Urothelium cell line (cell line): ENCODE measurements at regions not wholly inside any gene's neighbourhood (a gene's known extent, or its start where the extent isn't known, plus 50 kb on each side); places are given as distances from the start of the nearest gene placed in this dataset.

Experiments
- DNase-seq: peaks from one replicate; pipeline ENCODE4 v3.0.0; 2011; ENCODE audit warnings: low spot score, mixed read lengths
- FAIRE-seq: peaks from 2 replicates; lab custom pipeline; 2011; peaks lifted over from hg19 to GRCh38; lab: Jason Lieb, UNC

DNA sequence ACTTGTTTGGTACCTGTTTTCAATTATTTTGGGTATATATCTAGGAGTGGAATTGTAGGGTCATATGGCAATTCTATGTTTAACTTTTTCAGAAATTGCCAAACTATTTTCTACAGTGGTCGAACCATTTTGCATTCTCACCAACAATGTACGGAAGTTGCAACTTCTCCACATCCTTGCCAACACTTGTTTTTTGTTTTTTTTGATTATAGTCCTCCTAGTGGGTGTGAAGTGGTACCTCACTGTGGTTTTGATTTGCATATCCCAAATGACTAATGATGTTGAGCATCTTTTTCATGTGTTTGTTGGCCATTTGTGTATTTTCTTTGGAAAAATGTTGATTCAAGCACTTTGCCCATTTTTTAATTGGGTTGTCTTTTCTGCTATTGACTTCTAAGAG lies 122.1 kb downstream of the RPS24 start:
- DNase-seq (no peak), FAIRE-seq (no peak)

DNA sequence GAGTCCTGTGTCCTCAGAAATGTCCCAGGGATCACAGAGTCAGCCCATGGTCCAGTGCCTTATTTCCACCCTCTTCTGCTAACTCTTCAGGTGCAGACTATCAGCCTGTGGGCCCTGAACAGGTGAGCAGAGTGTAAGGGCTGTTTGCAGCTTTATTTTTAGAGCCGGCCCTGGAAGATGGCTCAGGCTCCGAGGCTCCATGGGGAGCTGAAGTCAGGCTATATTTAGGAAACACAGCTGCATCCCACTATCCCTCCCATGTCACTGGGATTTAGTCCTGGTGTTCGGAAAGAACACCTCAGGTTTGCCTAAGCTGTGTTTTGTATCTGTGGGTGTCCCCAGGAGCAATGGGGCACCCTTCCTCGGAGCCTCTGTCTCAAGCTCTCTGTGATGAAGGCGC lies 126.9 kb downstream of the RPS24 start:
- DNase-seq (no peak), FAIRE-seq (no peak)

GRCh38 chr10:78162853-78163252 lies 129.2 kb downstream of the RPS24 start:
- DNase-seq (no peak), FAIRE-seq (no peak)

DNA sequence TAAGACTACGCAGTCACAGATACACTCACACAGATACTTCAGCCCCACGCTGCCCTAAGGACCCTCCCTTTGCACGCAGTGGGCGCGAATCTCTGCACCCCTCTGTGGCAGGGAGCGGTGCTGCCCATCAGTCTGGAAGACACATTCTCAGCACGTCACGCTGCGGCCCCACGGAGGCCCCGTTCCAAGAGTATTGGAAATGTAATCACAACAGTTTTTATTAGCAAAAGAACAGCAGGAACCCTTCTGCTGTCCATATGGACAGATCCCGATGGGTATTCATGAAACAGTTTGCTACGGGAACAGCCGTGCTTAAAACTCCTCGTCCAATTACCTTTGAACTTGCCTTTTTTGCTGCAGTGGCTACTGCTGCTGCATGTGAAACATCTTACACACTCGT lies 131.0 kb downstream of the RPS24 start:
- DNase-seq = no peak
- no peak for FAIRE-seq

DNA sequence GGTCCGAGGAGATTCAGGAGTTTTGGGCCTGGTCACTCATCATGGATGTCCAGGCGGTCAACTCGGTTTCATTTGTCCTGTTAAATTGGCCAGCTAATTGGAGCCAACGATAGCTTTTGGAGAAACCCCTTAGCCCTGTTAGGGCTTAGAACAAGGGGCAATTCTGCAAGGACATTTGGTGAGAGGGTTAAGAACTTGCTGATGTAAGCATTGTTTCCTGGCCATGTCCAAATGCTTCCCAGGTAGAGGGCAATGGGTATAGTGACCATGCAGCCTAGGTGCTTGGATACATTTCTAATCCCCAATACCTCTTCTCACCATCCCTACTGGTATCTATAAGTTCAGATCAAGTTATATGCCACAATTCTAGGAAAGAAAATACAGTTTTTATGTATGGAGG lies 131.5 kb downstream of the RPS24 start:
- FAIRE-seq = no peak
- DNase-seq = no peak

DNA sequence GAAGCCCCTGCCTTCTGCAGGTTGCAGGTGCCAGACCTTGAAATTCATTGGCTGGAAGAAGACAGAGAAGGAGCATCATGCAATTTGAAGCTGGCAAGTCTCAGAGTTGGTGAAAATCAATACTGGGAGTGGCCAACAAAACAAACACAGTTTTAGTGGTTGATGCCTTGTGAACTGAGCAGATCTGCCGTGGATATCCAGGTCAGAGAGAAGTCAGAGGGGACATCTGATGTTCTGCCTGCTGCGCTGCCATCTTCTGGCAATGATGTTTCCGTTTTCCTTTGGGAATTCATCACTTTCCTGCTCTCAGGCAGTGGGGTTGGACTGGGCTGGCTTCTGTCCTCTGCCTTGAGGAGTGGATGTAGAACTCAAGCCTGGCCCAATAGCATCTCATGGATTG lies 132.0 kb downstream of the RPS24 start:
- FAIRE-seq (no peak), DNase-seq (no peak)

- FAIRE-seq = no peak
- no peak for DNase-seq
Measured at GRCh38 chr10:78166261-78166660, 132.6 kb downstream of the RPS24 start.

DNA sequence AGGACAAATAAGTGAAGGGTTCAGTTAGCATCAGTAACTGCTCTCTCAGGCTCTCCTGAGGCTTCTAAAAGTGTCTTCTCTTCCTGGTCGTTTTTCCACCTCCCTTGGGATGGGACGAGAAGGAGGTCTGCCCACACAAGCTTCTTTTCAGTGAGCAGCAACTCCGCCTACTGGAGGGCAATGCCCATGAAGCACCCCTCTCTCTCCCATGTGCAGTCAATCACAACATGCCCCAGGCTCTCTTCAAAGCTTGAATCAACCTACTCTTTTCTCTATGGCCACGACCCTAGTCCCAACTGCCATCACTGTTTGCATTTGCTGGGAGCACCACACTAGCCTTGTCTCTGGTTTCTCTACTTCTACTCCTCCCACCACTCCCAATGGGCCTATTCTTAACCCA lies 135.6 kb downstream of the RPS24 start:
- DNase-seq = no peak
- FAIRE-seq = no peak

DNA sequence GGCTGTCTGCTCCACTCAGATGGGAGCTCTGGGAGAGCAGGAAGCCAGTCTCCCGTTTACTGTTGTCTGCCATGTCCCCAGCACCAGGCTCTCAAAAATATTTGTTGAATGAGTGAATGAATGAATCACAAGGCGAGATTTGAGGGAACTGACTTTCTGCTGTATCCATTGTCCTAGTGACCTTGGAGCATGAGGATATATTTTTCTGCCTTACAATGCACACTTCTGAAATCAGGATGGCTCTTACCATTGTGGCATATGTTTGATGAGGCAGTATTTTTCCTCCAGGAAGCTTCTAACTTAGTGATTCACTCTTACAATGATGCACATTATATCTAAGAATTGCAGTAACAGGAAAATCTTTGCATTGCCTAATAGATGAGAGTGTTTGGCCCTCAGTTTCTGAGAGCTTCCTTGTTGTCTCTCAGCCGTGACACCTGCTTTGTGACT lies 136.4 kb downstream of the RPS24 start:
- no peak for DNase-seq
- FAIRE-seq = no peak

- FAIRE-seq (no peak), DNase-seq (no peak)
Measured at GRCh38 chr10:78171633-78172400, 138.2 kb downstream of the RPS24 start.

GRCh38 chr10:78173360-78174015 lies 139.8 kb downstream of the RPS24 start:
- FAIRE-seq = no peak
- DNase-seq = no peak

DNA sequence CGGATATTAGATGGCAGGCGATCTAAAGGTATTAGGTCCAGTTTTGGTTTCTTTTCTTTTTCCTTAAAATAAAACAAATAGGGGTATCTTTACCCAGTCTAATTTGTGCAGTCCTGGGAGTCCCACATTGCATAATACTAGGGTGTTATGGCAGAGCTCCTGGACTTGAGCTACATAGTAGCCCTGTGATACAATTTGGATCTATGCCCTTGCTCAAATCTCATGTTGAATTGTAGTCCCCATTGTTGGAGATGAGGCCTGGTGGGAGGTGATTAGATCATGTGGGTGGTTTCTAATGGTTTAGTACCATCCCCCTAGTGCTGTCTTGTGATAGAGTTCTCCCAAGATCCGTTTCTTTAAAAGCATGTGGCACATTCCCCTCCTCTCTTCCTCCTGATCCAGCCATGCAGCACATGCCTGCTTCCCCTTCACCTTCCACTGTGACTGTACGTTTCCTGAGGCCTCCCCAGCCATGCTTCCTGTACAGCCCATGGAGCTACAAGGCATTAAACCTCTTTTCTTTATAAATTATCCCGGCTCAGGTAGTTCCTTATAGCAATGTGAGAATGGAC lies 141.9 kb downstream of the RPS24 start:
- FAIRE-seq (peak; percentile 32), DNase-seq (no peak)

DNA sequence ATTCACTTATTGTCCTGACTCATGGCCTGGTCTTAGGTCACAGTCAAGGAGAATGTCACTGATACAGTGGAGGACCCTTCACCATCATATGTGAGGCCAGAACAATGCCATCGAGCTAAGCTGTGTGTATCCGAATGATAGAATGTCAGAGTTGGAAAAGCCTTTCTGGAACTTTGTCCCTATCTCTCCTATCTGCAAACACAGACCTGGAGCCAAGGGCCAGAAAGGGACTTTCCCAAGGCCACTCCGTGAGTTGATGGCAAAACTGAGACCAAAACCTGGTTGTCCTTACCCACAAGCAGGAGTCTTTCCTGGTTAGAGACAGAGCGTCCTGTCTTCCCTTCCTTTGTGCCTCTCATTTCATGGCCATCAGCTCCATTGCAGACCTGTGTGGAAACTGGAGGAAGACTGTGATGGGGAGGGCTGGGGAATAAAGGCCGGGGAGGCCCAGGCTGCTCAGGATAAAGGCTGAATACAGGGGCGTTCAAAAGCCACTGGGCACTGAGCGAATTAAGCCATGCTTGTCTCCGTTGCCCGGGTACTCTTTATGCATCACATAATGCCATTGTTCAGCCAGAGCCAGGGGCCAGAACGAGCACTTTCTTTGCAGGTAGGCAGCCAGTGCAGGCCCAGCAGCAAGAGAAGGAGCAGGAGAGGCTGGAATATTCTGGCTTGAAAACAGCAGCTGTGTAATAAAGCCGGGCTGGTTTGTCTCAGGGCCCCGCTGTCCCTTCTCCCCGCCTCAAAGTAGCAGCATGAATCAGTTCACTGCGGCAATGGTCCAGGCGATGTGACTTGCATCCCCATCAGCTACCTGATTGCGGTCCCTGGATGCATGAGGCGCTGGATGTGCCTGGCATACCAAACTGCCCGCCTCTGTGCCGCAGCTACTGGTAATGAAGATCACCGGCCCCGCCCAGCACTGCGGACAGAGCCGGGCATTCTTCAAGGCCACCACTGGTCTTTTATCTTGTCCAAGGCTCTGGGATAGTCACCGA lies 143.0 kb downstream of the RPS24 start:
- DNase-seq (no peak), FAIRE-seq (no peak)

- DNase-seq = no peak
- FAIRE-seq = no peak
Measured at GRCh38 chr10:78177491-78178185, 144.0 kb downstream of the RPS24 start.

DNA sequence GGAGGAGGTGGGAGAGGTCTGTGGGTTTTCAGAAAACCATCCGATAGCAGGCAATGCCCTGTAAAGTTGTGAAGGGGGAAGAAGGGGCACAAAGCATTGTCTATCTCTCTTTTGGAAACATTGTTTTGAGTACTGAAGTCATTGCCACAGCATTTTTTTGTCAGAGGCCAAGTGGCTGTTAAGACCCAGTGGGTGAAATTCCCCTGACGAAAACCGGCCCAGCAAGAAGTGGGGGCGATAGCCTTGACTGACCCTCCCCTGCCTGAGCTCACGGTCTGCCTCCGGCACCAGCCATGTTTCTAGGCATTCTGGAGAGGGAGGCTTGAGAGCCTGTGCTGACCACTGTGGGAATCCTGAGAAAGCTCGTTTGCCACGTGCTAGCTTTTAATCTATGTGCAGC lies 144.7 kb downstream of the RPS24 start:
- DNase-seq (no peak), FAIRE-seq (no peak)

GRCh38 chr10:78178940-78179339 lies 145.3 kb downstream of the RPS24 start:
- peak; percentile 5 for FAIRE-seq
- no peak for DNase-seq

- no peak for DNase-seq
- no peak for FAIRE-seq
Measured at GRCh38 chr10:78179886-78180705, 146.4 kb downstream of the RPS24 start.

DNA sequence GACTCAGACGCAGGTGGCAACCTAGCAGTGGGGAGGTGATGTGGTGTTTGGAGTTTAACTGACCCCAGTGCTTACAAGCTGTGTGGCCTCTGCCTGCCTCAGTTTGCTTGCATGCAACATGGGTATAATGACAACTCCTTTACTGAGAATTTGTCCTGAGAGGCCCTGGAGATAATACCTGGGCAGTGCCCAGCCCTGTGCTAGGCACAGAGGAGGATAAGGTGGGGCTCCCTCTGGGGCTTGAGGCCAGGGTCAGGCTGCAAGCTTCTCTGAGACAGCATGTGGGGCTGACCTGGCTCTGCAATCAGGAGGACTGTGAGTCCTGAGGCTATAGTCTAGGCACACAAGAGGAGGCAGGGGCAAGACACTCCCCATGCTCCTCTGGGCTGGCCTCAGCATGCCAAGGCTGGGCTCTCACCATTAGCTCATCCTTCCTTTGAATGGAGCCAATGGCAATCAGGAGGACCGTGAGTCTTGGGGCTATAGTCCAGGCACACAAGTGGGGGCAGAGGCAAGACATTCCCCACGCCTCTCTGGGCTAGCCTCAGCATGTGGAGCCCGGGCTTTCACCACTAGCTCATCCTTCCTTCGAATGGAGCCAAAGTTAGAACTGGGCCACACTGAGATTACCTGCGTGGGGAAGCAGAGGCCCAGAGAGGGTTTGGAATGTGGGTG lies 147.9 kb downstream of the RPS24 start:
- DNase-seq = no peak
- FAIRE-seq = no peak

GRCh38 chr10:78182841-78183240 lies 149.2 kb downstream of the RPS24 start:
- FAIRE-seq = no peak
- no peak for DNase-seq
